ENCODE measurements at regions not wholly inside any gene's neighbourhood (a gene's known extent, or its start where the extent isn't known, plus 50 kb on each side); places are given as distances from the start of the nearest gene placed in this dataset.

DNA sequence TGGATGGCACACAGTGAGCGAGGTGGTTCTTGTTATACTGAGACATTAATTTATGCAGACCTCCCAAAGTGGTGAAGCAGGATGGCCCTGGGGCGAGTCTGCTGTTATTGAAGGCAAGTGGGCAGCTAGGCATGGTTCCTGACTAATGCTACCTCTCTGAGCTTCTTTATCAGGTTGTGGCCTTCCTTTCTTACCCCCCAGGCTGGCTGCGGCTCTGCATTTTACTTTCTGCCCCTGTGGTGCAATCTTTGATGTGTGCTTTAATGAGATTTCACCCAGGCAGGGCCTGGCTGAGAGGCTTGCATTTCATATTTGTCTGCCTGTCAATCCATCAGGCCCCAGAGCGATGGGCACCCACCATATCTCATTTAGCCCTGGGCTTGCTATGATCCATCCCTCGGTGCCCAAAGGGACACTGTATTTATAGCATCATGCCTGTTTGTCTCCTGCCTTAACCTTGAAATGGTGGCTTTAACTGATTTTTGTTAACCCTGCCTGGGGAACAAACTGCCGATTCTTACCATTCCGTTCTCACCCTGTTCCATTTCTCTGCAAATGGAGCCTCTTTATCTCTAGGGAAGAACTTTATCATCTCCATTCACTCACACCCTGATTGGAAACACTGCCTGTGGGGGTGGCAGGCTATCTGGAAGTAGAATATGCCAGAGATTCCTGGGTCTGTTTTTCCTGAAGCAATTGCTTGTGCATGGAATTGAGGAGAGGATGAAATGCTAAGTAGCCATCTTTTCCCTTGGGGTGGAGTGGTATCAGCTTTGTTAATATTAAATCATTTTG lies 316.2 kb upstream of the THSD7B start:
- DNase-seq = no peak

DNA sequence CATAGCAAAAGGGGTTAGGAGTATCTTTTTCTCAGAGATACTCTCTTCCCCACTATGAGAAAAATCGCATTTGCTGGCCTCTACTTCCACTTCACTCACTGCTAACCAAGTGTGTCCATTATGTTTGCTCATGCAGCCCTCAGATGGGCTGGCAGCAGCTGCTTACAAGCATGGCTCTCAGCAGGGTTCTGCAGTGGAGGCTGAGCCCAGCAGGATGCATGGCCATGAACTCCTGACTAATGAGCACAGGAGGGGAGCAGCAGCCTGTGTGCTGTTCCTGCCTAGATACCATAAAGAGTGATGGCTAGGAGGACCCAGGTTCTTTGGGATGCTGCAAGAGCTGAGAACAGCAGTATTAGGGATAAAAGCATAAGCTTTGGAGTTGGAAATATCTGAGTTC lies 316.9 kb upstream of the THSD7B start:
- DNase-seq = no peak

DNA sequence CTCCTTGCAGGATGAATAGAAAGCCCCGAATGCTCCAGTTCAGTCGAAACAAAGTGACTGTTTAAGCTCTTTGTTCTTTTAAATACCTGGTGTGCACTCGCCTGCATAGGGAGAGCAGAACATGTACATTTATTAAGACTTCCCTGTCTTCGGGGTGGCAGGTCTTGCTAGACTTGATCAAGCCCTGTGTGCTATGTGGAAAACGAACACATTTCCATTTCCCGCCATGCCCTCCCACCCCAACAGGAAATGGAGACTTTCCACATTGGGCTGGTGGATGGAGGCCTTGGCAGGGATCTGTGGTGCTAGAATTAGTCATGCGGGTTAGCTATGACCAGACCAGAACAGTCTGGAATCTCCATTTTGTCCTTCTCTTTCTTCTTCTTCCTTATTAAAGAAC lies 321.0 kb upstream of the THSD7B start:
- DNase-seq = no peak

DNA sequence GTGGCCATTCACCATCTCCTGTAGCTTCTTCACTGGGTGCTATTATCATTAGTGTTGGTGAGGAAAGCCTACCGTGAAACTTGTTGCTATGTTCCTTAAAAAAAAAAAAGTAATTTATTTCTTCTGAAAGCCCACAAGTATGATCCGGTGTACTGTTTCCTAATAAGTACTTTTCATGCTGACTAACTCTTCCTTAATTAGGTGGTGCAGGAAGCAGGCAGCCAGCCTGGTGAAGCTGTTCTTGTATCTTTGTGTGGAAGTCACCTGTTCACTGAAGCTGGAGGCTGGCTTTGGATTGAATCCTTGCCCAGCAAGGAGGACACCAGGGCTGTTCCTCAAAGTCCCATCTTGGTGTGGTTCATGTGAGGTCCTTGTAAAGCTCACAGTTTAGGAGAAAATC lies 321.7 kb upstream of the THSD7B start:
- DNase-seq = no peak

DNA sequence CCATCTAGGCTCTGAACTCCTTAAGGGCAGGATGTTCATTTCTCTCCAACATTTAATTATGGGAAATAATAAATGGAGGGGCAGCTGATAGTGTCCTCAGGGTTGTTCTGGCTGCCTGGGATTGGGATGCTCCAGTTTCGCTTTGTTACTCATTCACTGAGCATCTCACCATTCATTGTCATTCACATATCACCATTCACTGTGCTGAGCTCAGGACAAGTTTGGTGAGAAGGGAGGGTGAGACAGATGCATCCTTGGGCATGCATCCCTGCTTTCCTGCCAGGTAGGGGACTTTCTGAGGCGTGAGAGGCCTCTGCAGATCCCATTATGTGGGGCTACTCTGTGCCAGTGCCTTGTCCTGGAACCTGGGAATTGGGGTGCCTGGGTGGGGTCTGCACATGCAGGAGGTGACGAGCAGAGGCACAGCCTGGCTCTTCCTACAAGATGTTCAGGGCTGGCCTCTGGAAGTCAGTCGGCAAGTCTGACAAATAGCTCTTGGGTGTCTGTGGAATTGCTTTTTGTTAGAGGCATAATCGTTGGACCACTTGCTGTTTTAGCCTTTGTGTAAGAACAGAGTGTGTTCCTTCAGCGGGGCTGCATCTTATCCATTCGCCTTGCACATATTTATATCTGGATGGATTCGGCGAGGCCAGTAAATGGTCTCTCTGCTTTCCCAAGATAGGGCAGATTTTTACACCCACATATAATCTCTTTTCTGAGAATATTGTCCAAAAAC lies 323.2 kb upstream of the THSD7B start:
- no peak for DNase-seq

DNA sequence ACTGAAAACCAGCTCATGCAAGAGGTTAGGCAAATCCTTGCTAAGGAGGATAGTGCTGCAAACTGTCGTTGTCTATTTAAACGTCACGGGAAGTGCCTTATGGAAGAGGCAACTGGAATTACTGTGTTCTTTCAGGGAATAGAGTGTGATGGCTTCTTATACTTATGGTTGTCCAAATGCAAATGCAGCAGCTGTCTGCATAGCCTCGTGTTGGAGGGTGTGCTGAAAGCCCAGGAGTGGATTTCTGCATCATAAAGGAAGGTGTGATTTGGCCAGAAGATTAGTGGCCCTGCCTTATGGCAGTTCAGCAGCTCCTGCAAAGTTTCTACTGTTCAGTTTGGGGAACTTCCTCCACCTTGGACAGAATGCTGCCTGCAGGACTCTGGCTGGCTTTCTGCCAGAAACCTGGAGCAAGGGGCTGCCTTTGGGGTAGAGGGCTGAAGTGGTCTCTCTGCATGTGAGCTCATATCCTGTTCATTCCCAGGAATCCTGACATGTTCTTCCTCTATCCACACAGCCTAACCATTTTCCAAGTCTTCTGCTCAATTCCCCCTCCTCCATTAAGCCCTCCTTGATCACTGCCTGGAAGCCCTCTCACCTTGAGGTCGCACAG lies 321.2 kb upstream of the CXCR4 start:
- no peak for DNase-seq

DNA sequence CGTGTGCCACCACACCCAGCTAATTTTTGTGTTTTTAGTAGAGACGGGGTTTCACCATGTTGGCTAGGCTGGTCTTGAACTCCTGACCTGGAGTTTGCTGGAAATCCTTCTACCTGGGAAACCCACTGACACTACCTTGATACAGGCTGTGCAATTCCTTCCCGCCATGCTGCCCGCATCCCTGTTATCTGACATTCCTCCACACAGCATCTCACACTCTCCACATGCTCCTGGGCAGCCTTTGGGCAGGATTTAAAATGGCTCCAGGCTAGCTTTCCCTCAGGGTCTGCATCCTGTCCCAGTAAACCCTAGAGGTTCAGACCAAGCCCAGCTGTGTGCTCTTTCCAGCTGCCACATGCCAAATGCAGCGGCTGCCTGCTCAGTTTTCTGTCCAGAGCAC lies 319.5 kb upstream of the CXCR4 start:
- DNase-seq = no peak

DNA sequence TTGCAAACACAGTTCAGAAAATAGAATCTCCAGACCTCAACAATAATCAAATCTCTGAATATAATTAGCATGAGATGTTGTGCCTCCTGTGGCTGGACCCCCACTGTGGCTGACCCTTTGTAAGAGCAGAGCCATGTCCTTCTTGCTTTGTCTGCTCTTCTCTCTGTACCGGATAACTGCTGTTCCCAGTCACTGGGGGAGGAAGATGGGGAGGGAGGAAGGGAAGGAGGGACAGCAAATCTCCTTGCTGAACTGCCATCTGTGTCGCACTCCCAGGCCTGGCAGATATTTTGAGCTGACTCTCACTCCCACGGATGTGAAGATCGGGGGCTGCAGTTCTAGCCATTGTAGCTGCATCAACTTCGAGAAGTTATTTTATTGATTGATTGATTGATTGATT lies 319.0 kb upstream of the CXCR4 start:
- no peak for DNase-seq

DNA sequence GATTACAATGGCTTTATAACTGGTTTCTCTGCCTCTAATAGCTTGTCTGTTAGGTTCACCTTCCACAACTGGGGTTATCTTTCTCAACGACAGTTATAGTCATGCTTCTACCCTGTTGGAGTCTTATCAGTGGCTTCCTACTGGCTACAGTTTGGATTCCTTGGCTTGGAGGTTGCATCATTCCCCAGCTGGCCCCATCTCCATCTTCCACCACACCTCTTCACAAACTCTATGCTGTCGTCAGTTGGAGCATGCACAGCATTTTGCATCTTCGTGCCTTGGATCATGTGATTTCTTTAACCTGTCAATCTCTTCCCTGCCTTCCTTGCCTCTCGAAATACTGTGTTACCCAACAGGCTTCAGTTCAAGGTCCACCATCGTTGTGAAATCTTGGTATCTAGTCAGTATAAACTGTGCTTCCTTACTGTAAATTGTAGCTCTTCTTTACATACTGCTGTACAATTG lies 316.3 kb upstream of the CXCR4 start:
- no peak for DNase-seq

DNA sequence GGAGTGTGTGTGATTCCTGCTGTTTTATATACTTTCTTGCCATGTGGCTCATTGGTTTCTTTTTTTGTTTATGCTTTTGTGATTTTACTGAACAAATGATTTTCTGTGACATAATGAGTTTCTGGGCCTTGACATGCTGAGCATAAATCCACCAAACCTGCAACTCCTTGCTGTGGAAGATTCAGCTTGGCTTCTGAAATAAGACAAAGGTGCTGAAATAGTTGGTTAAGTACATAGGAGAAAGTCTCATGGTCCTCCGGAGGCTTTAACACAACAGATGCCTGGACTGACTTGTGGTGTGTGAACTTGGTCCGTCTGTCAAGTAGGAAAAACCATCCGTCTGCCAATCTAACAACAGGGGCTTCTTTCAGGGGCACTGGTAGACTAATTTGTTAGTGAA lies 315.3 kb upstream of the CXCR4 start:
- no peak for DNase-seq

DNA sequence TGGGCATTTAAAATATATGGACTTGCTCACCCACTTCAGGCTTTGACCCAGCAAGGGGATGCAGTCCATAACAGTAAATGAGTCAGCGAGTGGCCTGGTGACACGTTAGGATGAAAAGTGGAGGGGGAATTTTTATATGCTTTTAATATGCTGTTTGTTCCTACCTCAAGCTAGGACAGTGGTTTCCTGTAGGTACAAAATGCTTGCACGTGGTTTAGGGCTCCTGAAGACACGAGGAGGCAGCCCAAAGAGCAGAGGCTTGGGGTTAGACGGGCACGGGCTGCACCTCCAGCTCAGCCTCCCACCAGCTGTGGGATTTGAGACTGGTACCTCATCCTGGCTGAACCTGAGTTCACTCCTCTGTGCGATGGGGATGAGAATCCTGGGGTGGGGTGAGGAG lies 306.2 kb upstream of the CXCR4 start:
- DNase-seq = peak; percentile 2

DNA sequence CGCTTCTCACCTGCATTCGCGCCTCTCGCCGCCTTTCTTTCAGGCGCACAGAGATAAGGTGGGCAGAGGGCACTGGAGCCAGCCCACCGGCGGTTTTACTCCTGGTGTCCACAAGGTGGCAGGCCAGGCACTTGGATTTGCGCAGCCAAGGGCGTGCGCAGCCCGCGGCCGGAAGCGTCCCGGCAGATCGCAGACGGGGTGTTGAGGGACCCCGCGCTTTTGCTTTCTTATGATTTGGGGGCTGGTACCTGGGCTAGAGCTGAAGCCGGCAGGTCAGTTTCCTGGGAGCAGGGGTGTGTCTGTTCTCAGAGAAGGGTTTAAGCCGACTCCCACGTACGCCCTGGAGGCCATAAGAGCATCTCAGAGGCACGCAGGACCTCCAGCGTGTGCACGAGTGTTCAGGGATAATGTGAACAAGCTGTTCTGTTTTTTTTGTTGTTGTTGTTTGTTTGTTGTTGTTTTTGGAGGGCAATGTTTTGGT lies 305.6 kb upstream of the CXCR4 start:
- DNase-seq = peak; percentile 77

DNA sequence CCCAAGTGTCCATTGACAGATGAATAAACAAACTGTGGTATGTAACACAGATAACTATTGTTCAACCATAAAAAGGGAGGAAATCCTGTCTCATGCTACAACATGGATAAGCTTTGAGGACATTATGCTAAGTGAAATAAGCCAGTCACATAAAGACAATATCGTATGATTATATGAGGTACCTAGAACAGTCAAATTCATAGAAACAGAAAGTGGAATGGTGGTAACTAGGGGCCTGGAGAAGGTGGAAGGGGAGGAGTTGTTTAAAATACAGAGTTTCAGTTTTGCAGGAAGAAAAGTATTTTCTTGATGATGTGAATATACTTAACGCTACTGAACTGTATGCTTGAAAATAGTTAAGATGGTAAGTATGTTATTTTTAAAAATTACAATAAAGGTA lies 304.6 kb upstream of the CXCR4 start:
- no peak for DNase-seq

DNA sequence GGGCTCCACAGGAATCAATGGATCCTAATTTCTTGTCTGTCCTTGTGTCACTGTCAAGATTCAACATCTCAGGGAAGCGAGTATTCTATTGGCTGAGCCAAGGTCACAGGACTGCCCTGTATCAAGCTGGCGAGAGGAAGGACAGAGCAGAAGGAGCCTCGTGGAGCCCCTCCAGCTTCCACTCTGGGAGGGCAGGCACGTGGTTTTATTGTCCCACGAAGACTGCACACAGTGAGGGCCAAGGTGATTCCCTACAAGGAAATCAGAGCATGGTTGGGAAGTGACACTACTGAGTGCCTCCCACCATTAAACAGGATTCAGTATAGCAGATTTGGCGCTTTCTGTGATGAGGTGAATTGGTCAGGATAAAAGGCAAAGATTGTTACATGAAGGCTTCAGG lies 302.4 kb upstream of the CXCR4 start:
- DNase-seq = no peak

DNA sequence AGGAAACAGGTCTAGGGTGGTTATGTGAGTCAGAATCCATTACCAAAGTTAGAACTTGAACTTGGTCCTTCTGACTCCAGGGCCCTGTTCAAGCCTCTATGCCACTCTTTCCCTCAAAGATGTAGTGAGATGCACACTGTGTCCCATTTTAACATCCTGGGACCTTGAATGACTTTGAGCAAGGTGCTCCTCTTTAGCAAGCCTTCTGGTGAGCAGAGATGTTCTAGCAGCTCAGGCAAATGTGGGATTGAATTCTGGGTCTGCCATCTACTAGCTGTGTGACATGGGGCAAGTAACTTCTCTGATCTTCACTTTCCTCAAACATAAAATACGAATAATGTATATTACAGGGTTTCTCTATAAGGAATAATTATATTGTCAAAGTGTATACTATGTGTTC lies 294.0 kb upstream of the CXCR4 start:
- no peak for DNase-seq

DNA sequence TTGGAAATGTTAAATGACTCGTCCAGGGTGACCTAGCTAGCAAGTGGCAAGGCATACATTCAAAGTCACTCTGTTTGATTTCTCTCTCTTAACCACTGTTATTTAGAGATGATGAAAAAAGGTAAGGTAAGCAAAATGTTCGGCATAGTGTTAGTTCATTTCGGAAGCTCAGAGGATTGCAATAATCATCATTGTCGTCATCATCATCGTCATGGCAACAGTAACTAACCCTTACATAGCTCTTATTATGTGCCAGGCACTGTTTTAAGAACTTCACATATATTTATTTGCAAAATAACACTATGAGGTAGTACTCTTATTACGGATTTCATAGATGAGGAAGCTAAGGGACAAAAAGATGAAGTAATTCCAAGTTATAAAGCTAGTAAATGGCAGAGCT lies 292.7 kb upstream of the CXCR4 start:
- no peak for DNase-seq

DNA sequence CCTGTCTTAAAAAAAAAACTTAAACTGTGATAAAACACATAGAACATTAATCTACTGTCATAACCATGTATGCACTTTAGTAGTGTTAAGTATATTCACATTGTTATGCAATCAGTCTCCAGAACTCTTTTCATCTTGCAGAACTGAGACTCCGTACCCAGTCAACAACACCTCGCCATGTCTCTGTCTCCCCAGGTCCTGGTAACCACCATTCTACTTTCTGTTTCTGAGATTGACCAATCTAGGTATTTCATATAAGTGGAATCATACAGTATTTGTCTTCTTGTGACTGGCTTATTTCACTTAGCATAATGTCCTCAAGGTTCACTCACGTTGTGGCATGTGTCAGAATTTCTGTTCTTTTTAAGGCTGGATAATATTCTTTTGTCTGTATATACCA lies 290.8 kb upstream of the CXCR4 start:
- no peak for DNase-seq

DNA sequence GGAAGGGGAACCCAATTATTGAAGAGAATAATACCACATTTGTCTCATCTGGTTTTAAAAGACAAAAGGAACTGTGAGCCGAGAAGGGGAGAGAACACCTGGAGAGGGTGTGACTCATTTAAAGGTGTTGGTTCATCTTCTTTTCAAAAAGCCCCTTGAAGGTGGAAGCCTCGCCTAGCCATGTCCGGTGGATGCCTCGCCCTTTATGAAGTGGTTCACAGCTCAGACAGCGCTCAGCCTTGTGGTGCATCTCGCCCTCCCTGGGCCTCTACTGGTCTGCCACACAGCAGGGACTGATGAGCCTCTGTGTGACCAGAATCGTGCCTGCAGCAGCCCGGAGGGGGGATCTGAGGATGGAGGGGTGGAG lies 290.0 kb upstream of the CXCR4 start:
- no peak for DNase-seq

DNA sequence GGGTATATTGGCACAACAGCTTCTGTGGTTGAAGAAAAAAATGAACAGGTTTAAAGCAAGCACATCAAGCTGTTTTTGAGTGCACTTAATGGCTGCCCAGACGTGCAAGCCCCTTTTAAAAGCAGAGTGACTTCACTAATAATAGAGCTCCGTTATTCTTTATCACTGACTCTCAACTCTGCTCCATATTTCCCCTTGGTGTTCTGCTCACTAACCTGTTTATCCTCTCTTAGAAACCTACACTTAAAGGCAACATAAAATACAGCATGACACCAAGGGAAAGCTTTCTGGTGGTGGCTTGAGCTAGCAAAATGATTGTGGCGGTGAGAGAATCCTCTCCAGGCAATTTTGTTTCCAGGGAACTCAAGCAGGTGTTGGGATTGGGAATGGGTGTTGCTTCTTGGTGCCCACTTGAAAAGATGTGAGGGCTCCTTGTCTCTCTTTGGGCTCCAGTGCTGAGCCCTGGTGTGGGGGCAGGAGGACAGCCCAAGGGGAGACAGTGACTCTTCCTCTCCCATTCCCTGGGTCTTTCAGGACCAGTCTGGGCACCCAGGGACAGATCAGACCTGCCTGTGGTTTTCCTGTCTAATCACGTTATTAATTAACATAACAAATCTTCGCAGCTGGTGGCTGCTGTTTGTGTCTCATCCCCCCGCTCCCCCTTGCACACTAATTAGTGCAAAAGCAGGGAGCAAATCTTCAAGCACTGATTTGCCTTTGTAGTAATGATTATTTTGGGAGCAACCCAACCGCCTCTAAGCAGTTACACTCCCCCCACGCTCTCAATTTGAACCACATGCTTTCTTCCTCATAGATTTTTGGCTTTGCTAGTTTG lies 289.4 kb upstream of the CXCR4 start:
- DNase-seq = no peak

DNA sequence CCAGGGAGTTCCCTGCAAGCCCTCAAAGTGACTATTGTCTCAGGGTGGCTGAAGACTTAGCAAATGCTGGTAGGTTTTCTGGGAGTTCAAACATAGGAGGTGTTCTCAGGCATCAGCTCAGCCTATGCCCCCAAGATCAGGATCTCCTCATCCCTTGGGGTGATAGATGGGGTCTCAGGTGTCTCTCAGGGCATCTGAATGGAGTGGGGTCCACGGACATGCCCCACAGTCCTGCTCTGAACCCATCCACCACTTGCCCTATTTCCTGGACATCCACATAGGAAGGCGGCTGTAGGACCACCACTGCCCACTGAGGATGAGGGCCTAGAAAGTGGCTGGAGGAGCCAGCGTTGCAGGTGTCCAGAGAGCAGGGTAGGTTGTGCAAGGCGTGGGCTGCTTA lies 287.0 kb upstream of the CXCR4 start:
- DNase-seq = no peak

DNA sequence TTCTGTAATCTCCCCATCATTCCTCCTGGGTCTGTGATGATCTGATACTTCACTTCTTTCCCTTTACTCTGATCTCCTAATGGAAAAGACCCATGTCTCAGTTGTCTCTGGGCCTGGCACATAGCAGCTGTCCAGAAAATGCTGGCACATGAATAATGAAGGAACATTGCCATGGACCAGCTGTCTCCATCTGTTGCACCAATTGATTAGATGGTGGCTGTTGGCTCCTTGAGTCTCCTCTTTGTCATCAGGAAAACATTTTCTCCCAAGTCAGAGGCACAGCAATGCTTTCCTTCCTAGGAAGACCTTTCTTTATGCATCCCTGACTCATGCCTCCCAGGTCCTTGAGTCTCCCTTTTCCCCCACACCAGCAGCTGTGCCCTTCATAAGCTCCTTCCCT lies 286.2 kb upstream of the CXCR4 start:
- DNase-seq = no peak

DNA sequence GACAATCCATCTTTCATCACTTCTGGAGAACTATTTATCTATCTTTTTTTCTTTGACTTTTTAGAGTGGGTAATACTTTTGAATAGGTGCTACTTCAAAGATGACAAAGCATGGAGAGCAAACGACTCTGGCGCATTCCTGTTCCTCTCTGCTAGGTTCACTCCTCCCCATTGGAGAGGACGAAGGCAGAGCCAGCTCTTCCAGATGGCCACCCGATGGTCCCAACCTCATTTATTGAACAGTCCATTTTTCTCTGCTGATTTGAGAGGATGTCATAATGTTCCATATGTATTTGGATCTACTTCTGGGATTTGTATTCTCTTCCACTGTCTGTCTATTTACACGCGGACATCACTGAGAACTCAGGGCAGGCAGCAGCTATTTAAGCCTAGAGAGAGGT lies 284.3 kb upstream of the CXCR4 start:
- DNase-seq = no peak

DNA sequence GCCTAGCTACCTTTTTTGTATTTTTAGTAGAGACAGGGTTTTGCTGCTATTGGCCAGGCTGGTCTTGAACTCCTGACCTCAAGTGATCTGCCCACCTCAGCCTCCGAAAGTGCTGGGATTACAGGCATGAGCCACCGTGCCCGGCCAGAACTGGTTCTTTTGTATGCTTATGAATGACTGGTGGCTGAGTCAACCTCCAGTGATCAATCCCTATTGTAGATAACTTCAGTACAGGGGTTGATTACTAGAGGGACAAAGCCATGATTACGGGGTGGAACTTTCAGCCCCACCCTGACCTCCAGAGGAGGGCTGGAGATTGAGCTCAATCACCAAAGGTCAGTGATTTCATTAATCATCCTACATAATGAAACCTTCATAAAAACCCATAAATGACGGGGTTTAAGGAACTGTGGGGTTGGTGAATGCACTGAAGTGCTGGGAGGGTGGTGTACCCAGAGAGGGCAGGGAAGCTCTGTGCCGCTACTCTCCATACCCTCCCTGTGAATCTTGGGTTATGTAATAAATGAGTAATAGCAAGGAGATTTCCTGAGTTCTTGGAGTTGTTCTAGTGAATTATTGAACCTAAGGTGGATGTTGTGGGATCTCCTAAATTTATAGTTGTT lies 281.8 kb upstream of the CXCR4 start:
- no peak for DNase-seq

Data from activated CD4-positive, alpha-beta T cell treated with anti-CD3 and anti-CD28 coated beads, Interleukin-2, amount 50 U/mL, for 1 hour (primary cell).